Hepatocyte (in vitro differentiated cells): ENCODE measurements at regions not wholly inside any gene's neighbourhood (a gene's known extent, or its start where the extent isn't known, plus 50 kb on each side); places are given as distances from the start of the nearest gene placed in this dataset.

Experiments
- EZH2 ChIP-seq: fragments of 200-600 bp; sonication (generic); IDR thresholded peaks from 2 replicates; pipeline ENCODE4 v1.6.1; 2016; ENCODE audit warnings: antibody characterized with exemption, mild to moderate bottlenecking, borderline replicate concordance
- EZH2phosphoT487 ChIP-seq: fragments of 200-600 bp; sonication (generic); IDR thresholded peaks from one replicate; pipeline ENCODE4 v1.6.1; 2018; ENCODE audit warnings: antibody characterized with exemption, mild to moderate bottlenecking, low read depth, moderate library complexity; ENCODE audit not compliant: unreplicated experiment, severe bottlenecking
- TF ChIP-seq, protein P1 (sequence below): fragments of 200-600 bp; sonication (generic); IDR thresholded peaks from 2 replicates; pipeline ENCODE4 v1.5.1; 2016; ENCODE audit warnings: antibody characterized with exemption, mild to moderate bottlenecking; ENCODE audit not compliant: poor library complexity

DNA sequence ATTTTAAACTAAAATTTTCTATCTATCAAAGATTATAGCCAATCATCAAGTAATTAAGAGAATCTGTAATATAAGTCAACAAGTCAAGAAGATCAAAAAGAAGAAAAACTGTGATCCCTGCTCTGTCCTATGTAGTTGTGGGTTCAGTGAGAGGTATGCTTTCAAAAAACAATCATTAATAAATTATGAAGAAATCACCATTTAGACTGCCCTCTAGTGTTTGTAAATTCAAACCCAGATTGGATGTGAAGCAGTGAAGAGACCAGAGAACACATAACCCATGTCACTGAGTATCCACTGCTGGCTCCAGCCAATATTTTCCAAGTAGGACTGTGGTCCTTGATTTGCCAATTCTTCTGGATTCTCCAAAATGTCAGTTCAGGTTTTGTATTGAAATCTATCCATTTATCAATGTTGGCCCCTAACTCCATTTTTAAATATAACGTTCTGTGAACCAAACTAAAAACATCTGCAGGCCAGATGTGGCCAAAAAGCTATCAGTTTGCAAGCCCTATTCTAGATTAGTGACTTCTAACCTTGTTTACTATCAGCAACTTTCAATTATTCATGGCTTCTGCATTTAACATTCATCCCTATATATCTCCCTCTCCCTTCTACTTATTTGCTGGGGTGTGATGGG lies 467.5 kb upstream of the CXADR start:
- TF ChIP-seq, protein P1, sequence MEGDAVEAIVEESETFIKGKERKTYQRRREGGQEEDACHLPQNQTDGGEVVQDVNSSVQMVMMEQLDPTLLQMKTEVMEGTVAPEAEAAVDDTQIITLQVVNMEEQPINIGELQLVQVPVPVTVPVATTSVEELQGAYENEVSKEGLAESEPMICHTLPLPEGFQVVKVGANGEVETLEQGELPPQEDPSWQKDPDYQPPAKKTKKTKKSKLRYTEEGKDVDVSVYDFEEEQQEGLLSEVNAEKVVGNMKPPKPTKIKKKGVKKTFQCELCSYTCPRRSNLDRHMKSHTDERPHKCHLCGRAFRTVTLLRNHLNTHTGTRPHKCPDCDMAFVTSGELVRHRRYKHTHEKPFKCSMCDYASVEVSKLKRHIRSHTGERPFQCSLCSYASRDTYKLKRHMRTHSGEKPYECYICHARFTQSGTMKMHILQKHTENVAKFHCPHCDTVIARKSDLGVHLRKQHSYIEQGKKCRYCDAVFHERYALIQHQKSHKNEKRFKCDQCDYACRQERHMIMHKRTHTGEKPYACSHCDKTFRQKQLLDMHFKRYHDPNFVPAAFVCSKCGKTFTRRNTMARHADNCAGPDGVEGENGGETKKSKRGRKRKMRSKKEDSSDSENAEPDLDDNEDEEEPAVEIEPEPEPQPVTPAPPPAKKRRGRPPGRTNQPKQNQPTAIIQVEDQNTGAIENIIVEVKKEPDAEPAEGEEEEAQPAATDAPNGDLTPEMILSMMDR, result peak; percentile 50
- TF ChIP-seq EZH2, result no peak
- no peak for TF ChIP-seq EZH2phosphoT487
